Ovary (tissue), 3 donors: ENCODE measurements at regions not wholly inside any gene's neighbourhood (a gene's known extent, or its start where the extent isn't known, plus 50 kb on each side); places are given as distances from the start of the nearest gene placed in this dataset.

Source experiments
- CTCF ChIP-seq, 3 donors: fragments of 450-650 bp in 2 of 3; fragments of 200-600 bp in 1 of 3; IDR thresholded peaks; one replicate each; pipeline versions ENCODE4 v1.5.1 to v1.8.0; 2016 to 2022; ENCODE audit warnings: antibody characterized with exemption in 3 of 3, mild to moderate bottlenecking in 1 of 3
- POLR2A ChIP-seq: fragments of 450-650 bp; IDR thresholded peaks from one replicate; pipeline ENCODE4 v1.6.1; 2017; ENCODE audit warnings: antibody characterized with exemption, mild to moderate bottlenecking, moderate library complexity
- donor health status: DM: no; HTN: no; CAD: no.

DNA sequence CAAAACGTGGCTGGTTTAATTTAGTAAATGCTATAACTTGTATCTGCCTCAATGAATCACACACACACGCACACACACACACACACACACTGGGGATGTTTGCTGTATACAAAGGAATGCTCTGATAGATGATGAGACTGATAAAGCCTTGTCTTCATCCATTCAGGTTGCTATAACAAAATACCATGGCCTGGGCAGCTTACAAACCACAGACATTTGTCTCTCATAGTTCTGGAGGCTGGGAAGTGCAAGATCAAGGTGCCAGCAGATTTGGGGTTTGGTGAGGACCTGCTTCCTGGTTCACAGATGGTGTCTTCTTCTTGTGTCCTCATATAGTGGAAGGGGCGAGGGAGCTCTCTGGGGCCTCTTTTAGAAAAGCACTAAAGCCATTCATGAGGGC lies 149.5 kb upstream of the HDAC4 start:
- no peak for TF ChIP-seq CTCF (IDR thresholded peaks at IDR 0.05)
- TF ChIP-seq POLR2A, result no peak
